CD14-positive monocyte (primary cell): ENCODE measurements at regions not wholly inside any gene's neighbourhood (a gene's known extent, or its start where the extent isn't known, plus 50 kb on each side); places are given as distances from the start of the nearest gene placed in this dataset.

Experiments
- DNase-seq, 3 donors: peaks; one replicate each; pipeline ENCODE4 v3.0.0-alpha.2; 2011 to 2022
- H2AFZ ChIP-seq: 2 replicates; pipeline ENCODE4 v1.6.0; 2012; ENCODE audit warnings: mild to moderate bottlenecking, low read depth, low read length, inconsistent platforms; ENCODE audit not compliant: insufficient read depth, poor library complexity, severe bottlenecking
- H3K27ac ChIP-seq, 2 donors: 1 replicate in 1 of 2; 2 replicates in 1 of 2; pipeline ENCODE4 v1.5.1; 2012 to 2013; ENCODE audit warnings: low read length in 2 of 2, control low read depth in 1 of 2, inconsistent platforms in 1 of 2, low read depth in 1 of 2, mild to moderate bottlenecking in 1 of 2
- H3K27me3 ChIP-seq, 2 donors: one replicate each; pipeline versions ENCODE4 v1.6.0 to v1.6.1; 2011 to 2013; ENCODE audit warnings: low read length in 2 of 2; ENCODE audit not compliant: control insufficient read depth in 2 of 2, insufficient read depth in 2 of 2
- H3K36me3 ChIP-seq, 2 donors: replicated peaks in 1 of 2; 1 replicate in 1 of 2; 2 replicates in 1 of 2; pipeline versions ENCODE4 v1.5.1 to v1.6.1; 2012 to 2013; ENCODE audit warnings: low read length in 2 of 2, control low read depth in 1 of 2, inconsistent platforms in 1 of 2, mild to moderate bottlenecking in 1 of 2; ENCODE audit not compliant: insufficient read depth in 2 of 2, control insufficient read depth in 1 of 2
- H3K4me1 ChIP-seq, 2 donors: 1 replicate in 1 of 2; 2 replicates in 1 of 2; pipeline versions ENCODE4 v1.5.1 to v1.6.1; 2012 to 2013; ENCODE audit warnings: low read length in 2 of 2, control low read depth in 1 of 2, inconsistent platforms in 1 of 2, mild to moderate bottlenecking in 1 of 2, moderate library complexity in 1 of 2; ENCODE audit not compliant: insufficient read depth in 2 of 2, control insufficient read depth in 1 of 2
- H3K4me2 ChIP-seq: replicated peaks from 2 replicates; pipeline ENCODE3; 2012; ENCODE audit warnings: low read length, moderate library complexity, mild to moderate bottlenecking; ENCODE audit not compliant: poor library complexity, severe bottlenecking; ENCODE audit errors: extremely low read depth
- H3K4me3 ChIP-seq, 3 experiments: fragments of 200-600 bp in 1 of 3; sonication (generic) in 1 of 3; replicated peaks in 1 of 3; 1 replicate in 2 of 3; 2 replicates in 1 of 3; pipeline ENCODE4 v1.5.1; 2011 to 2013; ENCODE audit warnings: low read length in 3 of 3, mild to moderate bottlenecking in 3 of 3, control low read depth in 2 of 3, low read depth in 2 of 3, inconsistent platforms in 1 of 3, moderate library complexity in 1 of 3
- H3K79me2 ChIP-seq: 2 replicates; pipeline ENCODE4 v1.6.0; 2012; ENCODE audit warnings: mild to moderate bottlenecking, control low read depth, inconsistent platforms, low read length, moderate library complexity; ENCODE audit not compliant: insufficient read depth
- H3K9ac ChIP-seq: 2 replicates; pipeline ENCODE4 v1.6.0; 2017; ENCODE audit warnings: low read length, mild to moderate bottlenecking; ENCODE audit not compliant: insufficient read depth, poor library complexity, severe bottlenecking
- H3K9me3 ChIP-seq, 2 donors: replicated peaks in 1 of 2; 1 replicate in 1 of 2; 2 replicates in 1 of 2; pipeline versions ENCODE4 v1.5.1 to v1.6.1; 2012 to 2013; ENCODE audit warnings: low read length in 2 of 2, control low read depth in 1 of 2; ENCODE audit not compliant: control insufficient read depth in 1 of 2, insufficient read depth in 1 of 2
- H4K20me1 ChIP-seq: 2 replicates; pipeline ENCODE4 v1.6.0; 2012; ENCODE audit warnings: mild to moderate bottlenecking, low read length, control low read depth, moderate library complexity; ENCODE audit not compliant: insufficient read depth
- H3K27ac Mint-ChIP-seq, 7 donors: one replicate each; pipeline ENCODE4 v1.8.0; 2020; ENCODE audit warnings: mild to moderate bottlenecking in 7 of 7, mixed read lengths in 7 of 7, moderate library complexity in 6 of 7, inconsistent platforms in 2 of 7
- H3K27me3 Mint-ChIP-seq, 3 donors: one replicate each; pipeline ENCODE4 v1.8.0; 2021 to 2022; ENCODE audit warnings: low read depth in 3 of 3, mild to moderate bottlenecking in 3 of 3, mixed read lengths in 3 of 3, moderate library complexity in 3 of 3, inconsistent platforms in 1 of 3
- H3K36me3 Mint-ChIP-seq, 2 donors: one replicate each; pipeline ENCODE4 v1.8.0; 2020; ENCODE audit warnings: mixed read lengths in 2 of 2, inconsistent platforms in 1 of 2, mild to moderate bottlenecking in 1 of 2
- H3K4me1 Mint-ChIP-seq: one replicate; pipeline ENCODE4 v1.8.0; 2020; ENCODE audit warnings: mild to moderate bottlenecking, mixed read lengths
- H3K4me3 Mint-ChIP-seq, 2 donors: one replicate each; pipeline ENCODE4 v1.8.0; 2020; ENCODE audit warnings: mild to moderate bottlenecking in 2 of 2, mixed read lengths in 2 of 2, moderate library complexity in 1 of 2
- H3K9me3 Mint-ChIP-seq, 7 donors: one replicate each; pipeline ENCODE4 v1.8.0; 2020 to 2022; ENCODE audit warnings: mixed read lengths in 7 of 7, mild to moderate bottlenecking in 6 of 7, moderate library complexity in 6 of 7, inconsistent platforms in 2 of 7
- CTCF ChIP-seq: fragments of 200-600 bp; IDR thresholded peaks from one replicate; pipeline ENCODE4 v1.8.0; 2022; ENCODE audit warnings: antibody characterized with exemption, mild to moderate bottlenecking
- WGBS: methylation state at CpG from one replicate; pipeline ENCODE4 v1.1.5; 2013; ENCODE audit warnings: missing lambda C conversion rate; ENCODE audit not compliant: insufficient coverage; 5-methylcytosine and 5-hydroxymethylcytosine counted together
- intact Hi-C, 2 donors: fragments of 100-400 bp; cut with micrococcal nuclease; formaldehyde crosslinking; loops; one replicate each; pipeline versions ENCODE4 v1.15.0 to v1.15.1; 2023

- peaks cover 4% of the 10 kb centered on the region for H3K4me1 Mint-ChIP-seq
- Histone ChIP-seq H3K4me2 (no peak overlapping the region), H3K36me3 (no peaks in the 10 kb centered on the region), H3K9me3 (no peaks in the 10 kb centered on the region), H3K9ac (no peak overlapping the region), H4K20me1 (no peaks in the 10 kb centered on the region), H3K79me2 (no peaks in the 10 kb centered on the region), H3K4me1 (no peaks in the 10 kb centered on the region), H3K4me3 (no peak overlapping the region), H2AFZ (no peak overlapping the region), H3K27me3 (peaks cover 0 to 3% of the 10 kb centered on the region in 2 donors), H3K27ac (no peak overlapping the region)
- WGBS = 0% methylated on average over 1 of the region's 3 CpGs
- no peak overlapping the region for H3K4me3 Mint-ChIP-seq
- peak overlapping the region in 1 of 7 donors; percentile 10 for H3K27ac Mint-ChIP-seq
- DNase-seq = peak in 1 of 3 donors; percentile 8
- peaks cover 3 to 4% (median 3%) of the 10 kb centered on the region in 3 donors for H3K27me3 Mint-ChIP-seq
- intact Hi-C loops = no loop called here
- H3K36me3 Mint-ChIP-seq = no peaks in the 10 kb centered on the region
- no peak for TF ChIP-seq CTCF
- H3K9me3 Mint-ChIP-seq = peaks cover 0 to 1% (median 0%) of the 10 kb centered on the region in 7 donors
Observed at GRCh38 chr3:117603097-117603496, 893.5 kb downstream of the TUSC7 start.

- Mint-ChIP-seq H3K27ac (no peak overlapping the region), H3K4me1 (peaks cover 4% of the 10 kb centered on the region), H3K9me3 (peaks cover 0 to 6% (median 0%) of the 10 kb centered on the region in 7 donors), H3K36me3 (no peaks in the 10 kb centered on the region), H3K4me3 (no peak overlapping the region), H3K27me3 (peaks cover 0 to 4% (median 2%) of the 10 kb centered on the region in 3 donors)
- DNase-seq = no peak
- Histone ChIP-seq H3K9me3 (no peaks in the 10 kb centered on the region), H3K4me2 (no peak overlapping the region), H3K27me3 (no peaks in the 10 kb centered on the region), H3K4me1 (no peaks in the 10 kb centered on the region), H3K9ac (no peak overlapping the region), H2AFZ (no peak overlapping the region), H3K79me2 (no peaks in the 10 kb centered on the region), H3K4me3 (no peak overlapping the region), H3K36me3 (no peaks in the 10 kb centered on the region), H3K27ac (no peak overlapping the region), H4K20me1 (no peaks in the 10 kb centered on the region)
- no CpG with 5 or more reads among the region's 2 CpGs for WGBS
- intact Hi-C loops = no loop called here
- no peak for TF ChIP-seq CTCF
Observed at GRCh38 chr3:117606866-117607265, 897.3 kb downstream of the TUSC7 start.
